ENCODE measurements at regions not wholly inside any gene's neighbourhood (a gene's known extent, or its start where the extent isn't known, plus 50 kb on each side); places are given as distances from the start of the nearest gene placed in this dataset.
"Not testable (repeated sequence)": the region's sequence is repeated elsewhere in the genome, so short reads cannot be mapped to it uniquely, and the experiment has no call there.

GRCh38 chr1:196366-196765, 255.1 kb downstream of the OR4F29 start:
- H3K4me1 ChIP-seq (ENCODE audit: control insufficient read depth, extremely low read depth, insufficient read depth, low read length); DNase-seq (ENCODE audit: low read depth in 2 of 2); H3K9me3 ChIP-seq (ENCODE audit: control insufficient read depth, insufficient read depth, low read depth, low read length); H3K4me3 ChIP-seq (replicated peaks in 1 of 4; ENCODE audit: control extremely low read depth in 1 of 4, insufficient read depth in 1 of 4, low read depth in 3 of 4, low read length in 4 of 4); H3K9ac ChIP-seq (ENCODE audit: insufficient read depth, low read length); H3K36me3 ChIP-seq (ENCODE audit: control insufficient read depth, insufficient read depth, low read length); H4K20me1 ChIP-seq (ENCODE audit: control insufficient read depth, extremely low read depth, insufficient read depth, low read length); H3K27ac ChIP-seq (ENCODE audit: insufficient read depth, low read length); H2AFZ ChIP-seq (ENCODE audit: low read length); H3K4me2 ChIP-seq (ENCODE audit: extremely low read depth, insufficient read depth, low read length); H3K79me2 ChIP-seq (ENCODE audit: control insufficient read depth, insufficient read depth, low read length); H3K27me3 ChIP-seq (ENCODE audit: control insufficient read depth, insufficient read depth, low read length): not testable (repeated sequence)

- not testable (repeated sequence) for H3K4me3 ChIP-seq (replicated peaks in 1 of 4; ENCODE audit: control extremely low read depth in 1 of 4, insufficient read depth in 1 of 4, low read depth in 3 of 4, low read length in 4 of 4); H4K20me1 ChIP-seq (ENCODE audit: control insufficient read depth, extremely low read depth, insufficient read depth, low read length); H3K27ac ChIP-seq (ENCODE audit: insufficient read depth, low read length); H3K9me3 ChIP-seq (ENCODE audit: control insufficient read depth, insufficient read depth, low read depth, low read length); H3K4me2 ChIP-seq (ENCODE audit: extremely low read depth, insufficient read depth, low read length); H2AFZ ChIP-seq (ENCODE audit: low read length); H3K4me1 ChIP-seq (ENCODE audit: control insufficient read depth, extremely low read depth, insufficient read depth, low read length); H3K36me3 ChIP-seq (ENCODE audit: control insufficient read depth, insufficient read depth, low read length); H3K79me2 ChIP-seq (ENCODE audit: control insufficient read depth, insufficient read depth, low read length); H3K9ac ChIP-seq (ENCODE audit: insufficient read depth, low read length); H3K27me3 ChIP-seq (ENCODE audit: control insufficient read depth, insufficient read depth, low read length)
- DNase-seq (ENCODE audit: low read depth in 2 of 2), result peak in 1 of 2 donors; percentile 2
These were observed 260.0 kb downstream of the OR4F29 start for GRCh38 chr1:191296-192049.

- H3K9ac ChIP-seq (ENCODE audit: insufficient read depth, low read length); H3K4me2 ChIP-seq (ENCODE audit: extremely low read depth, insufficient read depth, low read length); DNase-seq (ENCODE audit: low read depth in 2 of 2); H3K4me1 ChIP-seq (ENCODE audit: control insufficient read depth, extremely low read depth, insufficient read depth, low read length); H3K27me3 ChIP-seq (ENCODE audit: control insufficient read depth, insufficient read depth, low read length); H4K20me1 ChIP-seq (ENCODE audit: control insufficient read depth, extremely low read depth, insufficient read depth, low read length); H3K79me2 ChIP-seq (ENCODE audit: control insufficient read depth, insufficient read depth, low read length); H3K27ac ChIP-seq (ENCODE audit: insufficient read depth, low read length); H3K9me3 ChIP-seq (ENCODE audit: control insufficient read depth, insufficient read depth, low read depth, low read length); H3K4me3 ChIP-seq (replicated peaks in 1 of 4; ENCODE audit: control extremely low read depth in 1 of 4, insufficient read depth in 1 of 4, low read depth in 3 of 4, low read length in 4 of 4); H3K36me3 ChIP-seq (ENCODE audit: control insufficient read depth, insufficient read depth, low read length); H2AFZ ChIP-seq (ENCODE audit: low read length): not testable (repeated sequence)
These were observed 260.8 kb downstream of the OR4F29 start for GRCh38 chr1:190678-191077.

- not testable (repeated sequence) for H3K9me3 ChIP-seq (ENCODE audit: control insufficient read depth, insufficient read depth, low read depth, low read length); H3K9ac ChIP-seq (ENCODE audit: insufficient read depth, low read length); H3K4me1 ChIP-seq (ENCODE audit: control insufficient read depth, extremely low read depth, insufficient read depth, low read length); H3K79me2 ChIP-seq (ENCODE audit: control insufficient read depth, insufficient read depth, low read length); H3K4me3 ChIP-seq (replicated peaks in 1 of 4; ENCODE audit: control extremely low read depth in 1 of 4, insufficient read depth in 1 of 4, low read depth in 3 of 4, low read length in 4 of 4); H3K36me3 ChIP-seq (ENCODE audit: control insufficient read depth, insufficient read depth, low read length); H3K27ac ChIP-seq (ENCODE audit: insufficient read depth, low read length); H3K4me2 ChIP-seq (ENCODE audit: extremely low read depth, insufficient read depth, low read length); H2AFZ ChIP-seq (ENCODE audit: low read length); DNase-seq (ENCODE audit: low read depth in 2 of 2); H4K20me1 ChIP-seq (ENCODE audit: control insufficient read depth, extremely low read depth, insufficient read depth, low read length); H3K27me3 ChIP-seq (ENCODE audit: control insufficient read depth, insufficient read depth, low read length)
These were observed 261.6 kb downstream of the OR4F29 start for GRCh38 chr1:189915-190314.

- not testable (repeated sequence) for H3K4me1 ChIP-seq (ENCODE audit: control insufficient read depth, extremely low read depth, insufficient read depth, low read length); H3K9me3 ChIP-seq (ENCODE audit: control insufficient read depth, insufficient read depth, low read depth, low read length); H2AFZ ChIP-seq (ENCODE audit: low read length); H4K20me1 ChIP-seq (ENCODE audit: control insufficient read depth, extremely low read depth, insufficient read depth, low read length); DNase-seq (ENCODE audit: low read depth in 2 of 2); H3K27me3 ChIP-seq (ENCODE audit: control insufficient read depth, insufficient read depth, low read length); H3K27ac ChIP-seq (ENCODE audit: insufficient read depth, low read length); H3K9ac ChIP-seq (ENCODE audit: insufficient read depth, low read length); H3K36me3 ChIP-seq (ENCODE audit: control insufficient read depth, insufficient read depth, low read length); H3K4me3 ChIP-seq (replicated peaks in 1 of 4; ENCODE audit: control extremely low read depth in 1 of 4, insufficient read depth in 1 of 4, low read depth in 3 of 4, low read length in 4 of 4); H3K4me2 ChIP-seq (ENCODE audit: extremely low read depth, insufficient read depth, low read length); H3K79me2 ChIP-seq (ENCODE audit: control insufficient read depth, insufficient read depth, low read length)
These were observed 262.2 kb downstream of the OR4F29 start for GRCh38 chr1:189270-189669.

GRCh38 chr1:187298-187697, 264.2 kb downstream of the OR4F29 start:
- H3K4me1 ChIP-seq (ENCODE audit: control insufficient read depth, extremely low read depth, insufficient read depth, low read length); H3K4me2 ChIP-seq (ENCODE audit: extremely low read depth, insufficient read depth, low read length); H3K9ac ChIP-seq (ENCODE audit: insufficient read depth, low read length); DNase-seq (ENCODE audit: low read depth in 2 of 2); H3K36me3 ChIP-seq (ENCODE audit: control insufficient read depth, insufficient read depth, low read length); H3K4me3 ChIP-seq (replicated peaks in 1 of 4; ENCODE audit: control extremely low read depth in 1 of 4, insufficient read depth in 1 of 4, low read depth in 3 of 4, low read length in 4 of 4); H3K27me3 ChIP-seq (ENCODE audit: control insufficient read depth, insufficient read depth, low read length); H2AFZ ChIP-seq (ENCODE audit: low read length); H3K79me2 ChIP-seq (ENCODE audit: control insufficient read depth, insufficient read depth, low read length); H3K27ac ChIP-seq (ENCODE audit: insufficient read depth, low read length); H4K20me1 ChIP-seq (ENCODE audit: control insufficient read depth, extremely low read depth, insufficient read depth, low read length); H3K9me3 ChIP-seq (ENCODE audit: control insufficient read depth, insufficient read depth, low read depth, low read length): not testable (repeated sequence)

GRCh38 chr1:186691-187131, 264.8 kb downstream of the OR4F29 start:
- not testable (repeated sequence) for H2AFZ ChIP-seq (ENCODE audit: low read length); H3K4me2 ChIP-seq (ENCODE audit: extremely low read depth, insufficient read depth, low read length); H4K20me1 ChIP-seq (ENCODE audit: control insufficient read depth, extremely low read depth, insufficient read depth, low read length); H3K4me1 ChIP-seq (ENCODE audit: control insufficient read depth, extremely low read depth, insufficient read depth, low read length); H3K9me3 ChIP-seq (ENCODE audit: control insufficient read depth, insufficient read depth, low read depth, low read length); H3K9ac ChIP-seq (ENCODE audit: insufficient read depth, low read length); H3K79me2 ChIP-seq (ENCODE audit: control insufficient read depth, insufficient read depth, low read length); DNase-seq (ENCODE audit: low read depth in 2 of 2); H3K36me3 ChIP-seq (ENCODE audit: control insufficient read depth, insufficient read depth, low read length); H3K4me3 ChIP-seq (replicated peaks in 1 of 4; ENCODE audit: control extremely low read depth in 1 of 4, insufficient read depth in 1 of 4, low read depth in 3 of 4, low read length in 4 of 4); H3K27ac ChIP-seq (ENCODE audit: insufficient read depth, low read length); H3K27me3 ChIP-seq (ENCODE audit: control insufficient read depth, insufficient read depth, low read length)
